ENCODE measurements at regions not wholly inside any gene's neighbourhood (a gene's known extent, or its start where the extent isn't known, plus 50 kb on each side); places are given as distances from the start of the nearest gene placed in this dataset.

DNA sequence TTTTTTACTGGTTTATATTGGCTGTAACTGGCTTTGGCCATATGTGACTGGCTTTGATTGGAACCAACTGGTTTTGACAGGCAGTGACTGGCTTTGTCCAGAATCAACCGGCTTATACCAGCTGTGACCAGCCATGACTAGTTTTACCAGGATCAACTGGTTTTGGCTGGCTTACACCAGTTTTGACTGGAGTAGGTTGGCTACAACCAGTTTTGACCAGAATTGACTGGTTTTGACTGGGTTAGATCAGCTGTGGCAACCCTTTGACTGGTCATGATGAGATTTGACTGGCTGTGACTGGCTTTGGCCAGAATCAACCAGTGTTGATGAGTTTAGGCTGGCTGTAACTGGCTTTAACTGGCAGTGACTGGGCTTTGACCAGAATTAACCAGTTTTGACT, 169.2 kb upstream of the AMOT start:
- Mint-ChIP-seq H3K27ac (no peak overlapping the region), H3K36me3 (ENCODE audit: low read depth) (no peaks in the 10 kb centered on the region), H3K9me3 (no peaks in the 10 kb centered on the region), H3K4me1 (no peaks in the 10 kb centered on the region), H3K27me3 (no peaks in the 10 kb centered on the region), H3K4me3 (no peak overlapping the region)
- DNase-seq (no peak), ATAC-seq (ENCODE audit: low read depth) (no peak)
- ChIA-PET POLR2A (no interaction called here), CTCF (no interaction called here)
- intact Hi-C loops (cut with micrococcal nuclease): no loop called here
- TF ChIP-seq, protein P1, sequence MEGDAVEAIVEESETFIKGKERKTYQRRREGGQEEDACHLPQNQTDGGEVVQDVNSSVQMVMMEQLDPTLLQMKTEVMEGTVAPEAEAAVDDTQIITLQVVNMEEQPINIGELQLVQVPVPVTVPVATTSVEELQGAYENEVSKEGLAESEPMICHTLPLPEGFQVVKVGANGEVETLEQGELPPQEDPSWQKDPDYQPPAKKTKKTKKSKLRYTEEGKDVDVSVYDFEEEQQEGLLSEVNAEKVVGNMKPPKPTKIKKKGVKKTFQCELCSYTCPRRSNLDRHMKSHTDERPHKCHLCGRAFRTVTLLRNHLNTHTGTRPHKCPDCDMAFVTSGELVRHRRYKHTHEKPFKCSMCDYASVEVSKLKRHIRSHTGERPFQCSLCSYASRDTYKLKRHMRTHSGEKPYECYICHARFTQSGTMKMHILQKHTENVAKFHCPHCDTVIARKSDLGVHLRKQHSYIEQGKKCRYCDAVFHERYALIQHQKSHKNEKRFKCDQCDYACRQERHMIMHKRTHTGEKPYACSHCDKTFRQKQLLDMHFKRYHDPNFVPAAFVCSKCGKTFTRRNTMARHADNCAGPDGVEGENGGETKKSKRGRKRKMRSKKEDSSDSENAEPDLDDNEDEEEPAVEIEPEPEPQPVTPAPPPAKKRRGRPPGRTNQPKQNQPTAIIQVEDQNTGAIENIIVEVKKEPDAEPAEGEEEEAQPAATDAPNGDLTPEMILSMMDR (IDR thresholded peaks at IDR 0.05): no peak

DNA sequence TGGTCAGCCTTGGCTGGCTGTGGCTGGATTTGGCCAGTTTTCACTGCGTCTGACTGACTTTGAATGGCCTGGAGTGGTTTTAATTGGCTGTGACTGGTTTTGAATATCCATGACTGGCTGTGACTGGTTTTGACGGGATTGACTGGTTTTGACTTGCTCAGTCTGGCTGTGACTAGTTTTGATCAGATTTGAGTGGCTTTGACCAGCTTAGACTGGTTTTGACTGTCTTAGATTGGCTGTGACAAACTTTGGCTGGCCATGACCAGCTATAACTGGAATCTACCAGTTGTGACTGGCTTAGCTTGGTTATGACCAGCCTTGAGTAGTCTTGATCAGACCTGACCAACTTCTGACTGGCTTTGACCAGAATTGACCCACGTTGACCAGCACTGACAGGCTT, 168.4 kb upstream of the AMOT start:
- Mint-ChIP-seq H3K27me3 (no peaks in the 10 kb centered on the region), H3K27ac (no peak overlapping the region), H3K4me3 (no peak overlapping the region), H3K9me3 (no peaks in the 10 kb centered on the region), H3K36me3 (ENCODE audit: low read depth) (no peaks in the 10 kb centered on the region), H3K4me1 (no peaks in the 10 kb centered on the region)
- intact Hi-C loops (cut with micrococcal nuclease): no loop called here
- ATAC-seq (ENCODE audit: low read depth): no peak
- CTCF ChIA-PET: no interaction called here
- POLR2A ChIA-PET: no interaction called here
- TF ChIP-seq, protein P1 (IDR thresholded peaks at IDR 0.05): no peak
- no peak for DNase-seq

DNA sequence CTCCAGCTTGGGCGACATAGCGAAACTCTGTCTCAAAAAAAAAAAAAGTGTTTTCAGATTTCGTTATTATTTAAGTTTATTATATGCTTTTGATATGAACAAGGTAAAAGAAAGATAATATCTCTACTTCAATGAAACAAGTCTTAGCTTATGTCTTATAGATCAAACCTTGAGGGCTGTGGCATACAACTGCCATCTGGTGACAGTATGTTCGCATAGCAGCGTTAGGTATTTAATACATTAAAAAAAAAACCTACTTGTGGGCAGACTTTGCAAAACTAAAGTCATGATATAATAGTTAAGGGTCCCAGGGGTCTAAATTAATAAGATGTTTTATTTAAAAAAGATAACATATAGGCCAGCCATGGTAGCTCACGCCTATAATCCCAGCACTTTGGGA, 161.2 kb upstream of the AMOT start:
- POLR2A ChIA-PET: no interaction called here
- CTCF ChIA-PET: no interaction called here
- Mint-ChIP-seq H3K27ac (no peak overlapping the region), H3K36me3 (ENCODE audit: low read depth) (no peaks in the 10 kb centered on the region), H3K4me3 (no peak overlapping the region), H3K4me1 (no peaks in the 10 kb centered on the region), H3K9me3 (no peaks in the 10 kb centered on the region), H3K27me3 (no peaks in the 10 kb centered on the region)
- TF ChIP-seq, protein P1 (IDR thresholded peaks at IDR 0.05): no peak
- ATAC-seq (ENCODE audit: low read depth) (no peak), DNase-seq (no peak)
- intact Hi-C loops (cut with micrococcal nuclease): no loop called here

DNA sequence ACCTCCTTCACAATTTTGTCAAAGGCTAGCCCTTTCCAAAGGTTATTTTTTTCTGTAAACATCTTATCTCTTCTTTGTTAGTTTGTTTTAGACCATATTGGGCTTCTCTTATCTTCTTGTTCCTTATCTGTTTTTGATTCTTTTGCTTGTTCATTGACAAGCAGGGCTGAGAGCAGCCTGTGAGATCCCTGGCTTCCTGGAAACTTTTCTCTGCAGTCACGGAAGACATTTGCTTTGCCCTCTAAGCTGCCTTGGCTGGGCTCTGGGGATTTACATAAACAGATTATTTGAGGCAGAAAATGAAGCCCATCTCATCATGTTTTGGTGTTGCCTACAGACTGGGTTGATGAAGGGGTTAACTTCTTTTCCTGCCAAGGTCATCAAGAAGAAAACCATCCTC, 157.4 kb upstream of the AMOT start:
- CTCF ChIA-PET: no interaction called here
- no peaks in the 10 kb centered on the region for H3K36me3 Mint-ChIP-seq (ENCODE audit: low read depth)
- no peaks in the 10 kb centered on the region for H3K27me3 Mint-ChIP-seq
- no peak overlapping the region for H3K27ac Mint-ChIP-seq
- POLR2A ChIA-PET: no interaction called here
- TF ChIP-seq, protein P1 (IDR thresholded peaks at IDR 0.05): no peak
- no peak overlapping the region for H3K4me3 Mint-ChIP-seq
- no peak for ATAC-seq (ENCODE audit: low read depth)
- DNase-seq: no peak
- no peaks in the 10 kb centered on the region for H3K4me1 Mint-ChIP-seq
- intact Hi-C loops (cut with micrococcal nuclease): no loop called here
- H3K9me3 Mint-ChIP-seq: no peaks in the 10 kb centered on the region

DNA sequence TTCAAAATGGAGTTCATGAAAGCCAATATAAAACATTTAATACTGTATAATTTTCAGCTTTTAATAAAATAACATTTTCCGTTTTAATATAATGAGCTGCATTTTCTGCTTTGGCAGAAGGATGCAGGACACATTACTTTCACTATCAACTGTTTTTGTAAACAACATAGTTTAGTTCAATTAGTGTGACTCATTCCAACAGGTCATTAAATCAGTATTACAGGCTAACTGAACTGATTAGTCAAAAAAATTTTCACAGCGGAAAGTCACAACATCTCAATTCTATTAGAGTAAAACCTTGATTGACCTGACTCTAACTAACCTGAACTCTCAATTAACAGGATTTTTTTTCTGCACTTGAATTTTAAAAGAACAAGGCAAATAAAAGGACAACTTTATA, 151.2 kb upstream of the AMOT start:
- TF ChIP-seq, protein P1 (IDR thresholded peaks at IDR 0.05): no peak
- H3K36me3 Mint-ChIP-seq (ENCODE audit: low read depth): no peaks in the 10 kb centered on the region
- no peak for DNase-seq
- no peak overlapping the region for H3K27ac Mint-ChIP-seq
- H3K9me3 Mint-ChIP-seq: no peaks in the 10 kb centered on the region
- POLR2A ChIA-PET: no interaction called here
- CTCF ChIA-PET: no interaction called here
- H3K4me1 Mint-ChIP-seq: no peaks in the 10 kb centered on the region
- no peak for ATAC-seq (ENCODE audit: low read depth)
- intact Hi-C loops (cut with micrococcal nuclease): no loop called here
- H3K27me3 Mint-ChIP-seq: no peaks in the 10 kb centered on the region
- H3K4me3 Mint-ChIP-seq: no peak overlapping the region
